Astrocyte of the spinal cord (primary cell): ENCODE measurements at regions not wholly inside any gene's neighbourhood (a gene's known extent, or its start where the extent isn't known, plus 50 kb on each side); places are given as distances from the start of the nearest gene placed in this dataset.

Experiments used
- DNase-seq: peaks from one replicate; pipeline ENCODE4 v3.0.0; 2011; ENCODE audit warnings: low read depth, low spot score
- H3K4me3 ChIP-seq: 2 replicates; pipeline ENCODE4 v1.5.1; 2011; ENCODE audit warnings: low read depth, mild to moderate bottlenecking, low read length, moderate library complexity
- CTCF ChIP-seq: IDR thresholded peaks from 2 replicates; pipeline ENCODE4 v1.5.1; 2012; ENCODE audit warnings: low read depth, mild to moderate bottlenecking, low read length, inconsistent platforms
- in situ Hi-C: cut with HindIII; loops from 2 replicates; pipeline ENCODE4 v1.10.0; 2017; ENCODE audit warnings: low sequenced_read_pairs

- no peak for TF ChIP-seq CTCF
- no peak for DNase-seq
- H3K4me3 ChIP-seq: no peak overlapping the region
- in situ Hi-C loops: no loop called here
These were observed 1950.7 kb upstream of the IGFBP7 start for GRCh38 chr4:59060895-59061294.

GRCh38 chr4:59063015-59063720 lies 1953.0 kb upstream of the IGFBP7 start:
- no peak for TF ChIP-seq CTCF
- in situ Hi-C loops: no loop called here
- no peak for DNase-seq
- H3K4me3 ChIP-seq: no peak overlapping the region

GRCh38 chr4:59068722-59069418 lies 1958.7 kb upstream of the IGFBP7 start:
- DNase-seq: no peak
- TF ChIP-seq CTCF: no peak
- H3K4me3 ChIP-seq: no peak overlapping the region
- in situ Hi-C loops: no loop called here

- no peak for DNase-seq
- in situ Hi-C loops: no loop called here
These were observed 1976.2 kb upstream of the IGFBP7 start for GRCh38 chr4:59086410-59086809.

GRCh38 chr4:59091146-59092142 lies 1981.3 kb upstream of the IGFBP7 start:
- DNase-seq: no peak
- TF ChIP-seq CTCF: no peak
- no peak overlapping the region for H3K4me3 ChIP-seq
- in situ Hi-C loops: no loop called here

More at GRCh38 chr4:59086410-59086809, 1976.2 kb upstream of the IGFBP7 start:
- no peak for TF ChIP-seq CTCF
- H3K4me3 ChIP-seq: no peak overlapping the region

- no peak for DNase-seq
- H3K4me3 ChIP-seq: no peak overlapping the region
- TF ChIP-seq CTCF: no peak
- in situ Hi-C loops: no loop called here
These were observed 1984.3 kb upstream of the IGFBP7 start for GRCh38 chr4:59094505-59094904.
